H9 (cell line): ENCODE measurements at regions not wholly inside any gene's neighbourhood (a gene's known extent, or its start where the extent isn't known, plus 50 kb on each side); places are given as distances from the start of the nearest gene placed in this dataset.

Experiments
- DNase-seq: peaks from one replicate; pipeline ENCODE4 v3.0.0-alpha.2; 2017
- H2AFZ ChIP-seq: one replicate; pipeline ENCODE4 v1.6.1; 2013; ENCODE audit warnings: mild to moderate bottlenecking, low read length, control low read depth, moderate library complexity
- H2AK5ac ChIP-seq: 2 replicates; pipeline ENCODE4 v1.6.1; 2013; ENCODE audit warnings: low read length, control low read depth, mixed read lengths; ENCODE audit not compliant: insufficient read length
- H2BK120ac ChIP-seq: one replicate; pipeline ENCODE4 v1.6.1; 2013; ENCODE audit warnings: low read depth, mild to moderate bottlenecking, low read length, control low read depth, inconsistent platforms; ENCODE audit not compliant: poor library complexity, severe bottlenecking
- H2BK12ac ChIP-seq: 2 replicates; pipeline ENCODE4 v1.6.1; 2013; ENCODE audit warnings: low read length, control low read depth, mixed read lengths, low read depth; ENCODE audit not compliant: insufficient read length
- H2BK15ac ChIP-seq: 2 replicates; pipeline ENCODE4 v1.6.1; 2013; ENCODE audit warnings: low read depth, low read length, control low read depth
- H2BK20ac ChIP-seq: one replicate; pipeline ENCODE4 v1.6.1; 2013; ENCODE audit warnings: low read depth, mild to moderate bottlenecking, low read length, control low read depth, inconsistent platforms; ENCODE audit not compliant: poor library complexity, severe bottlenecking
- H2BK5ac ChIP-seq: 2 replicates; pipeline ENCODE4 v1.6.1; 2013; ENCODE audit warnings: low read length, control low read depth, mixed read lengths; ENCODE audit not compliant: insufficient read length
- H3K14ac ChIP-seq: 2 replicates; pipeline ENCODE4 v1.6.1; 2013; ENCODE audit warnings: low read length, control low read depth; ENCODE audit not compliant: insufficient read depth
- H3K18ac ChIP-seq: 2 replicates; pipeline ENCODE4 v1.6.1; 2013; ENCODE audit warnings: low read depth, mild to moderate bottlenecking, mixed read lengths, low read length, control low read depth; ENCODE audit not compliant: insufficient read length
- H3K23ac ChIP-seq: 2 replicates; pipeline ENCODE4 v1.6.1; 2013; ENCODE audit warnings: low read length, control low read depth, mixed read lengths, low read depth; ENCODE audit not compliant: insufficient read length
- H3K23me2 ChIP-seq: 2 replicates; pipeline ENCODE4 v1.6.1; 2013; ENCODE audit warnings: low read depth, mild to moderate bottlenecking, mixed read lengths, low read length, control low read depth; ENCODE audit not compliant: insufficient read length, poor library complexity, severe bottlenecking
- H3K27ac ChIP-seq: 2 replicates; pipeline ENCODE4 v1.5.1; 2013; ENCODE audit warnings: low read length, control low read depth, mixed read lengths, low read depth; ENCODE audit not compliant: insufficient read length
- H3K27me3 ChIP-seq: 2 replicates; pipeline ENCODE4 v1.6.1; 2013; ENCODE audit warnings: low read length, control low read depth, inconsistent platforms; ENCODE audit not compliant: insufficient read depth
- H3K4ac ChIP-seq: 2 replicates; pipeline ENCODE4 v1.6.1; 2013; ENCODE audit warnings: low read depth, mild to moderate bottlenecking, control low read depth, inconsistent platforms, low read length, moderate library complexity
- H3K4me1 ChIP-seq: 2 replicates; pipeline ENCODE4 v1.6.1; 2013; ENCODE audit warnings: low read length, control low read depth, inconsistent platforms; ENCODE audit not compliant: insufficient read depth
- H3K4me2 ChIP-seq: 2 replicates; pipeline ENCODE4 v1.6.1; 2013; ENCODE audit warnings: low read length, control low read depth, mixed read lengths; ENCODE audit not compliant: insufficient read length, insufficient read depth
- H3K56ac ChIP-seq: 2 replicates; pipeline ENCODE4 v1.6.1; 2013; ENCODE audit warnings: low read depth, mild to moderate bottlenecking, mixed read lengths, low read length, control low read depth; ENCODE audit not compliant: insufficient read length
- H3K79me1 ChIP-seq: 2 replicates; pipeline ENCODE4 v1.6.1; 2013; ENCODE audit warnings: low read depth, mild to moderate bottlenecking, moderate library complexity, low read length, control low read depth, inconsistent platforms; ENCODE audit not compliant: insufficient read depth, poor library complexity, severe bottlenecking
- H3K79me2 ChIP-seq: 2 replicates; pipeline ENCODE4 v1.6.1; 2013; ENCODE audit warnings: low read length, control low read depth, inconsistent platforms; ENCODE audit not compliant: insufficient read depth
- H3K9ac ChIP-seq: 2 replicates; pipeline ENCODE4 v1.6.1; 2013; ENCODE audit warnings: low read length, control low read depth, mixed read lengths; ENCODE audit not compliant: insufficient read length; ENCODE audit errors: extremely low read depth
- H3K9me3 ChIP-seq: one replicate; pipeline ENCODE4 v1.6.1; 2013; ENCODE audit warnings: low read depth, low read length, inconsistent platforms; ENCODE audit not compliant: control insufficient read depth
- H3T11ph ChIP-seq: one replicate; pipeline ENCODE4 v1.6.1; 2013; ENCODE audit warnings: mild to moderate bottlenecking, low read length, control low read depth, inconsistent platforms
- H4K20me1 ChIP-seq: one replicate; pipeline ENCODE4 v1.6.1; 2013; ENCODE audit not compliant: control insufficient read depth, insufficient read length, insufficient read depth
- H4K5ac ChIP-seq: 2 replicates; pipeline ENCODE4 v1.6.1; 2013; ENCODE audit warnings: low read depth, mild to moderate bottlenecking, mixed read lengths, low read length, control low read depth; ENCODE audit not compliant: insufficient read length
- H4K8ac ChIP-seq: replicated peaks from 2 replicates; pipeline ENCODE4 v1.6.1; 2013; ENCODE audit warnings: low read length, control low read depth, mixed read lengths, low read depth; ENCODE audit not compliant: insufficient read length
- H4K91ac ChIP-seq: 2 replicates; pipeline ENCODE4 v1.6.1; 2013; ENCODE audit warnings: low read depth, mild to moderate bottlenecking, moderate library complexity, mixed read lengths, low read length, control low read depth; ENCODE audit not compliant: insufficient read length
- H3K27ac Mint-ChIP-seq, 3 experiments: 2 replicates in 2 of 3; 3 replicates in 1 of 3; pipeline ENCODE4 v1.8.0; 2020 to 2021; ENCODE audit warnings: mixed read lengths in 3 of 3, mild to moderate bottlenecking in 1 of 3, moderate library complexity in 1 of 3
- H3K27me3 Mint-ChIP-seq: 2 replicates; pipeline ENCODE4 v1.8.0; 2021; ENCODE audit warnings: low read depth, mild to moderate bottlenecking, moderate library complexity, mixed read lengths
- H3K36me3 Mint-ChIP-seq, 3 experiments: 2 replicates in 2 of 3; 3 replicates in 1 of 3; pipeline ENCODE4 v1.8.0; 2020 to 2021; ENCODE audit warnings: low read depth in 3 of 3, mixed read lengths in 3 of 3; ENCODE audit not compliant: insufficient read depth in 1 of 3
- H3K4me1 Mint-ChIP-seq, 2 experiments: 2 replicates each; pipeline ENCODE4 v1.8.0; 2020; ENCODE audit warnings: mixed read lengths in 2 of 2
- H3K4me3 Mint-ChIP-seq, 2 experiments: 2 replicates in 1 of 2; 3 replicates in 1 of 2; pipeline ENCODE4 v1.8.0; 2020 to 2021; ENCODE audit warnings: mild to moderate bottlenecking in 2 of 2, mixed read lengths in 2 of 2, moderate library complexity in 1 of 2
- H3K9me3 Mint-ChIP-seq, 2 experiments: 2 replicates in 1 of 2; 3 replicates in 1 of 2; pipeline ENCODE4 v1.8.0; 2020; ENCODE audit warnings: mild to moderate bottlenecking in 2 of 2, mixed read lengths in 2 of 2, moderate library complexity in 1 of 2
- WGBS: extraction: QIAGEN DNeasy Blood & Tissue Kit; methylation state at CpG from one replicate; pipeline ENCODE4 v1.1.7; 2013; ENCODE audit warnings: missing lambda C conversion rate, low lambda C conversion rate, mixed read lengths; ENCODE audit not compliant: insufficient read length; ENCODE audit errors: extremely low coverage; 5-methylcytosine and 5-hydroxymethylcytosine counted together
- TF ChIP-seq, protein P1 (sequence below): fragments of 200-600 bp; sonication (generic); conservative IDR thresholded peaks from 3 replicates; pipeline ENCODE4 v1.8.0; 2021; ENCODE audit warnings: antibody characterized with exemption, mild to moderate bottlenecking

- Histone ChIP-seq H4K5ac (no peak overlapping the region), H4K20me1 (no peaks in the 10 kb centered on the region), H3K9ac (no peak overlapping the region), H2BK20ac (no peak overlapping the region), H3K9me3 (no peaks in the 10 kb centered on the region), H2BK5ac (no peak overlapping the region), H3K4ac (no peak overlapping the region), H3K79me1 (no peaks in the 10 kb centered on the region), H3K56ac (no peak overlapping the region), H2AFZ (no peak overlapping the region), H3K4me2 (no peak overlapping the region), H3K23me2 (no peaks in the 10 kb centered on the region), H3K79me2 (no peaks in the 10 kb centered on the region), H3K18ac (no peak overlapping the region), H3T11ph (no peak overlapping the region), H2BK15ac (no peak overlapping the region), H4K91ac (no peak overlapping the region), H2BK12ac (no peak overlapping the region), H2AK5ac (no peak overlapping the region), H3K27ac (no peak overlapping the region), H3K14ac (no peak overlapping the region), H3K23ac (no peak overlapping the region), H2BK120ac (no peak overlapping the region), H3K4me1 (0 out of 2 replicates have a peak, but pooled peaks cover 4% of the 10 kb centered on the region), H3K27me3 (no peaks in the 10 kb centered on the region), H4K8ac (no peak overlapping the region)
- WGBS: no CpG with 5 or more reads among the region's 1 CpG
- H3K4me1 Mint-ChIP-seq: peaks cover 15 to 18% of the 10 kb centered on the region in 2 experiments
- H3K9me3 Mint-ChIP-seq: no peaks in the 10 kb centered on the region; a peak in 1 of 5 replicates
- no peaks in the 10 kb centered on the region; the same call in none of the 2 replicates for H3K27me3 Mint-ChIP-seq
- no peaks in the 10 kb centered on the region for H3K36me3 Mint-ChIP-seq
- peak overlapping the region in 1 of 3 experiments; percentile 57; a peak in 1 of 7 replicates for H3K27ac Mint-ChIP-seq
- TF ChIP-seq, protein P1, sequence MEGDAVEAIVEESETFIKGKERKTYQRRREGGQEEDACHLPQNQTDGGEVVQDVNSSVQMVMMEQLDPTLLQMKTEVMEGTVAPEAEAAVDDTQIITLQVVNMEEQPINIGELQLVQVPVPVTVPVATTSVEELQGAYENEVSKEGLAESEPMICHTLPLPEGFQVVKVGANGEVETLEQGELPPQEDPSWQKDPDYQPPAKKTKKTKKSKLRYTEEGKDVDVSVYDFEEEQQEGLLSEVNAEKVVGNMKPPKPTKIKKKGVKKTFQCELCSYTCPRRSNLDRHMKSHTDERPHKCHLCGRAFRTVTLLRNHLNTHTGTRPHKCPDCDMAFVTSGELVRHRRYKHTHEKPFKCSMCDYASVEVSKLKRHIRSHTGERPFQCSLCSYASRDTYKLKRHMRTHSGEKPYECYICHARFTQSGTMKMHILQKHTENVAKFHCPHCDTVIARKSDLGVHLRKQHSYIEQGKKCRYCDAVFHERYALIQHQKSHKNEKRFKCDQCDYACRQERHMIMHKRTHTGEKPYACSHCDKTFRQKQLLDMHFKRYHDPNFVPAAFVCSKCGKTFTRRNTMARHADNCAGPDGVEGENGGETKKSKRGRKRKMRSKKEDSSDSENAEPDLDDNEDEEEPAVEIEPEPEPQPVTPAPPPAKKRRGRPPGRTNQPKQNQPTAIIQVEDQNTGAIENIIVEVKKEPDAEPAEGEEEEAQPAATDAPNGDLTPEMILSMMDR: no peak
- DNase-seq: no peak
- no peak overlapping the region for H3K4me3 Mint-ChIP-seq
Observed at GRCh38 chr14:22415605-22415959, 173.4 kb downstream of the DAD1 start.
